NT2/D1 (cell line): ENCODE measurements at regions not wholly inside any gene's neighbourhood (a gene's known extent, or its start where the extent isn't known, plus 50 kb on each side); places are given as distances from the start of the nearest gene placed in this dataset.

Source experiments
- SUZ12 ChIP-seq: IDR thresholded peaks from 2 replicates; pipeline ENCODE4 v1.6.1; 2011; ENCODE audit not compliant: insufficient read length, insufficient read depth; ENCODE audit errors: extremely low read depth
- YY1 ChIP-seq: IDR thresholded peaks from 2 replicates; pipeline ENCODE4 v1.6.1; 2011; ENCODE audit not compliant: insufficient read length, insufficient read depth
- ZNF274 ChIP-seq: IDR thresholded peaks from 2 replicates; pipeline ENCODE4 v1.6.1; 2011; ENCODE audit warnings: mild to moderate bottlenecking, low read depth, low read length

- TF ChIP-seq ZNF274 = no peak
- no peak for TF ChIP-seq YY1
- TF ChIP-seq SUZ12 = no peak
Measured at GRCh38 chr11:122215244-122215992, 99.4 kb upstream of the BLID start.
